Parathyroid adenoma (tissue), 2 donors: ENCODE measurements at regions not wholly inside any gene's neighbourhood (a gene's known extent, or its start where the extent isn't known, plus 50 kb on each side); places are given as distances from the start of the nearest gene placed in this dataset.

Experiments used
- H2AFZ ChIP-seq: fragments of 300-600 bp; sonication (generic); one replicate; pipeline ENCODE4 v1.7.0; 2017; ENCODE audit warnings: antibody characterized with exemption, mild to moderate bottlenecking
- H3K27ac ChIP-seq: fragments of 300-600 bp; sonication (generic); one replicate; pipeline ENCODE4 v1.7.0; 2017
- H3K27me3 ChIP-seq: fragments of 300-600 bp; sonication (generic); one replicate; pipeline ENCODE4 v1.7.0; 2017; ENCODE audit warnings: low read length; ENCODE audit not compliant: control insufficient read depth, insufficient read depth
- H3K36me3 ChIP-seq: fragments of 300-600 bp; sonication (generic); one replicate; pipeline ENCODE4 v1.7.0; 2017; ENCODE audit warnings: low read length; ENCODE audit not compliant: control insufficient read depth, insufficient read depth
- H3K4me1 ChIP-seq: fragments of 300-600 bp; sonication (generic); one replicate; pipeline ENCODE4 v1.7.0; 2017; ENCODE audit warnings: control low read depth
- H3K4me2 ChIP-seq: fragments of 300-600 bp; sonication (generic); one replicate; pipeline ENCODE4 v1.7.0; 2017; ENCODE audit warnings: low read length
- H3K4me3 ChIP-seq: fragments of 300-600 bp; sonication (generic); one replicate; pipeline ENCODE4 v1.7.0; 2017; ENCODE audit warnings: low read depth, low read length
- H3K79me2 ChIP-seq: fragments of 300-600 bp; sonication (generic); one replicate; pipeline ENCODE4 v1.7.0; 2017; ENCODE audit warnings: control low read depth
- H3K9ac ChIP-seq: fragments of 300-600 bp; sonication (generic); one replicate; pipeline ENCODE4 v1.7.0; 2017; ENCODE audit warnings: mild to moderate bottlenecking
- H3K9me3 ChIP-seq: fragments of 300-600 bp; sonication (generic); one replicate; pipeline ENCODE4 v1.7.0; 2017; ENCODE audit warnings: low read length; ENCODE audit not compliant: control insufficient read depth
- TF ChIP-seq, protein P1 (sequence below): fragments of 300-600 bp; sonication (generic); IDR thresholded peaks from one replicate; pipeline ENCODE4 v1.7.0; 2017; ENCODE audit warnings: antibody characterized with exemption, mild to moderate bottlenecking
- donor health status: primary hyperparathyroidism.

GRCh38 chr5:153116916-153117315 lies 373.6 kb upstream of the GRIA1 start:
- H3K4me2 ChIP-seq, result no peak overlapping the region
- H3K27me3 ChIP-seq, result no peaks in the 10 kb centered on the region

DNA sequence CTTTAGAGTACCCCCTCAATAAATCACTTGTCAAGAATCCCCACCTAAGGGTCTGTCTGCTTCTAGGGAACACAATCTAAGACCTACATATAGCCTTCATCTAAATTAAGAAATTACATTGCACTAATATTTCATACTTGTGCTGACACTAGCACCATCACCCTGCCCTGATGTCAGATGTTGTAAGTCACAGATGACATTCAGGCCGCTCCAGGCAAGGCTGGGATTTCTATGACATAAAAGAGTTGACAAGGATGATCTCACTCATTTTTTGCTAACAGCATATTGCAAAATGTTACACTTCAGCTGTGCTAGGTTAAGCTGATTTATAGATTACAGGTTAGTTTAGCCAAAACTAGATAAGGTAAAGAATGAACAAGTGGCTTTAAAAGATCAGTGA lies 372.5 kb upstream of the GRIA1 start:
- no peak overlapping the region for H3K4me3 ChIP-seq
- H3K79me2 ChIP-seq, result no peaks in the 10 kb centered on the region
- H3K4me2 ChIP-seq, result no peak overlapping the region
- H3K4me1 ChIP-seq, result no peaks in the 10 kb centered on the region
- no peak overlapping the region for H3K9ac ChIP-seq
- no peaks in the 10 kb centered on the region for H3K9me3 ChIP-seq
- H3K27ac ChIP-seq, result no peak overlapping the region
- TF ChIP-seq, protein P1, sequence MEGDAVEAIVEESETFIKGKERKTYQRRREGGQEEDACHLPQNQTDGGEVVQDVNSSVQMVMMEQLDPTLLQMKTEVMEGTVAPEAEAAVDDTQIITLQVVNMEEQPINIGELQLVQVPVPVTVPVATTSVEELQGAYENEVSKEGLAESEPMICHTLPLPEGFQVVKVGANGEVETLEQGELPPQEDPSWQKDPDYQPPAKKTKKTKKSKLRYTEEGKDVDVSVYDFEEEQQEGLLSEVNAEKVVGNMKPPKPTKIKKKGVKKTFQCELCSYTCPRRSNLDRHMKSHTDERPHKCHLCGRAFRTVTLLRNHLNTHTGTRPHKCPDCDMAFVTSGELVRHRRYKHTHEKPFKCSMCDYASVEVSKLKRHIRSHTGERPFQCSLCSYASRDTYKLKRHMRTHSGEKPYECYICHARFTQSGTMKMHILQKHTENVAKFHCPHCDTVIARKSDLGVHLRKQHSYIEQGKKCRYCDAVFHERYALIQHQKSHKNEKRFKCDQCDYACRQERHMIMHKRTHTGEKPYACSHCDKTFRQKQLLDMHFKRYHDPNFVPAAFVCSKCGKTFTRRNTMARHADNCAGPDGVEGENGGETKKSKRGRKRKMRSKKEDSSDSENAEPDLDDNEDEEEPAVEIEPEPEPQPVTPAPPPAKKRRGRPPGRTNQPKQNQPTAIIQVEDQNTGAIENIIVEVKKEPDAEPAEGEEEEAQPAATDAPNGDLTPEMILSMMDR, result no peak
- H2AFZ ChIP-seq, result no peak overlapping the region
- H3K27me3 ChIP-seq, result no peaks in the 10 kb centered on the region
- H3K36me3 ChIP-seq, result no peaks in the 10 kb centered on the region

More at GRCh38 chr5:153116916-153117315, 373.6 kb upstream of the GRIA1 start:
- H3K27ac ChIP-seq, result no peak overlapping the region
- no peak overlapping the region for H2AFZ ChIP-seq
- no peaks in the 10 kb centered on the region for H3K4me1 ChIP-seq
- H3K9ac ChIP-seq, result no peak overlapping the region
- no peak overlapping the region for H3K4me3 ChIP-seq
- TF ChIP-seq, protein P1, result no peak
- H3K79me2 ChIP-seq, result no peaks in the 10 kb centered on the region
- H3K9me3 ChIP-seq, result no peaks in the 10 kb centered on the region
- no peaks in the 10 kb centered on the region for H3K36me3 ChIP-seq

GRCh38 chr5:153122403-153122802 lies 368.1 kb upstream of the GRIA1 start:
- Histone ChIP-seq H3K9ac (no peak overlapping the region), H3K4me1 (no peaks in the 10 kb centered on the region), H3K4me3 (no peak overlapping the region), H3K4me2 (no peak overlapping the region), H3K36me3 (no peaks in the 10 kb centered on the region), H3K9me3 (no peaks in the 10 kb centered on the region), H2AFZ (no peak overlapping the region), H3K27me3 (no peaks in the 10 kb centered on the region), H3K79me2 (no peaks in the 10 kb centered on the region), H3K27ac (no peak overlapping the region)
- TF ChIP-seq, protein P1, result no peak

- no peaks in the 10 kb centered on the region for H3K36me3 ChIP-seq
- TF ChIP-seq, protein P1, result no peak
- H2AFZ ChIP-seq, result no peak overlapping the region
- H3K9ac ChIP-seq, result no peak overlapping the region
- H3K4me2 ChIP-seq, result no peak overlapping the region
- H3K79me2 ChIP-seq, result no peaks in the 10 kb centered on the region
- H3K27ac ChIP-seq, result no peak overlapping the region
- H3K4me3 ChIP-seq, result no peak overlapping the region
- no peaks in the 10 kb centered on the region for H3K27me3 ChIP-seq
- H3K4me1 ChIP-seq, result no peaks in the 10 kb centered on the region
- no peaks in the 10 kb centered on the region for H3K9me3 ChIP-seq
Observed at GRCh38 chr5:153130296-153130695, 360.2 kb upstream of the GRIA1 start.

GRCh38 chr5:153135411-153135810 lies 355.1 kb upstream of the GRIA1 start:
- H2AFZ ChIP-seq, result no peak overlapping the region
- no peaks in the 10 kb centered on the region for H3K4me1 ChIP-seq
- no peak overlapping the region for H3K4me2 ChIP-seq
- H3K79me2 ChIP-seq, result no peaks in the 10 kb centered on the region
- no peak overlapping the region for H3K9ac ChIP-seq
- no peak overlapping the region for H3K4me3 ChIP-seq
- H3K9me3 ChIP-seq, result no peaks in the 10 kb centered on the region
- TF ChIP-seq, protein P1, result no peak
- H3K36me3 ChIP-seq, result no peaks in the 10 kb centered on the region
- H3K27ac ChIP-seq, result no peak overlapping the region
- no peaks in the 10 kb centered on the region for H3K27me3 ChIP-seq
